Globus pallidus (tissue), 1 donor: ENCODE measurements at regions not wholly inside any gene's neighbourhood (a gene's known extent, or its start where the extent isn't known, plus 50 kb on each side); places are given as distances from the start of the nearest gene placed in this dataset.

Experiments used
- DNase-seq: peaks from one replicate; pipeline ENCODE4 v3.0.0-alpha.2; 2015; ENCODE audit warnings: low spot score

DNA sequence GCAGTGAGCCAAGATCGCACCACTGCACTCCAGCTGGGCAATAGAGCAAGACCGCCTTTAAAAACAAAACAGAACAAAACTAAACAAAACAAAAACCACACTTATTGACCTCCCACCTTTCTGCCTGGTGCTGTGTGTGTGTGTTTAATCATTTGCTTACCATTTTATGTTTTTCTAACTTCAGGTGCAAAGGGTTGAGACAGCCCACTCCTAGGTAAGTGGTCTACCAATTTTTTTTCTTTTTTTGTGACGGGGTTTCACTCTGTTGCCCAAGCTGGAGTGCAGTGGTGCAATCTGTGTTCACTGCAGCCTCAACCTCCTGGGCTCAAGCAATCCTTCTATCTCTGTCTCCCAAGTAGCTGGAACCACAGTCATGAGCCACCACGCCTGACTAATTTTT is 65.8 kb downstream of the SALL1 start:
- DNase-seq: no peak

DNA sequence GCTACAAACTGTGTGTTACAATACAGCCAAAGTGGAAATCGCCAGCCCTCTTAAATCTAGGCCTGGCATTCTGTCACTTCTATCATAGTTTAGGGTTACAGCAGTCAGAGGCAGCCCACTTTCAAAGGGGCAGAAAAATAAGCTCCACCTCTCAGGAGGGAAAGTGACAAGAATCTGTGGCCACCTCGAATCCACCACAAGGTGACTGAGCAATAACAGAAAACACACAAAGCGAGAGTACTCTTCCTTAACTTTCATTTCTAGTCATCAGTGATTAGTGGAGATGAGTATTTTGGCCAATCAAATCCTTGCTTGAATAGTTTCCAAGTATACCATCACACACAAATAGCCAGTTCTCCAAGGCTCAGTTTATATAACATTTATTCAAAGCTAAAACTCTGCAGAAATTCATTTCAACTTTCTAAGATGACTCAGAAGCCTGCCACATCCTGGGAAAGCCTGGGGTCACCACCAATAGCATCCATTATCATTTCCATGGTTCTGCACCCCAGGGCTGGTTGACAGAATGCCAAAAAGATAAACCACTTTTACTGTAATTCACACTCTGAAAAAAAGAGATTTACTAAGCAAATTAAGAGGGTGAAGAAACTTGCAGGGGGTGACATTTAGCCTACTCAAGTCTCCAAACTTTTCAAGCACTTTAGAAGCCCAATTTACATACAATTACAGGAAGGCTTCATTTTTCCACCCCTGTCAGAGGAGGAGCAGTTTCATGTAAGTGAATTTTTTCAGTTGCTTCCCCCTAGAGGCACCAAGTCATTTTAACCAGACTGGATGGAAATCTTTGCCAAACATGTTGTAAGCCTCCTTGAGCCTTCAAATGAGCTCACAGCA is 66.8 kb downstream of the SALL1 start:
- no peak for DNase-seq

DNA sequence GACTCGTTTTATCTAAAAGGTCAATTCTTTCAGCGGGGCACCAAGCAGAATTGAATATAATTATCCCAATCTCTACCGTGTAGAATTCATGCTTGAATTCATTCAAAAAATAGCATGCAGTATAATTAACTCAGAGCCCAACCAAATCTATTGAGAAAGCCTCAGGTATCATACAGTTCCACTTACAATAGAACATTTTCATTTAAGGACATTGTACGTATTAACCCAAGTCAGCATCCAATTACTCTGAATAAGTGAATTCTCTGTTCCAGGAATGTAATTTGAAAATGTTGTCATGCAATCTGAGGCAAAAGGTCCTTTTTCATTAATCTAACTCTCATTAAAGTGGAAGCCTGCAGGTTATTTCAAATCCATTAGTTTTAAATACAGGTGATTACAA is 78.5 kb downstream of the SALL1 start:
- DNase-seq: no peak

DNA sequence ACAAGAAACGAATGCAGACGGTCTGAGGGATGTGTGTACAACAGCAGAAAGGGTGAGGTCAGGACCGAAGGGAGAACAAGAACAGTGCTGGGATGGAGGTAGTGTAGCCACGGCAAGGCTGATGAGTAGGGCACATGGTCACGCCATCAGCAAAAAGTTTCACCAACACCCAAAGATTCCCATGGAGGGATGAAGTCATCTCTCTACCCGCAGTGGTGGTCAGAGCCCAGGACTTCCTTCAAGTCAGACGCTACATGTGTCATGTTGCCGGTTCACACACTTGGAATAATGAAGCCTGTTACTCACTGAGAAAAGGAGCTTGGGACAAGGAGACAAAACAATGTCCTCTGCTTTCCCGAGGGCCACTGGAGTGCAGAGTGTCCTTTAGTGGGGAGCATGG is 79.7 kb downstream of the SALL1 start:
- no peak for DNase-seq

DNA sequence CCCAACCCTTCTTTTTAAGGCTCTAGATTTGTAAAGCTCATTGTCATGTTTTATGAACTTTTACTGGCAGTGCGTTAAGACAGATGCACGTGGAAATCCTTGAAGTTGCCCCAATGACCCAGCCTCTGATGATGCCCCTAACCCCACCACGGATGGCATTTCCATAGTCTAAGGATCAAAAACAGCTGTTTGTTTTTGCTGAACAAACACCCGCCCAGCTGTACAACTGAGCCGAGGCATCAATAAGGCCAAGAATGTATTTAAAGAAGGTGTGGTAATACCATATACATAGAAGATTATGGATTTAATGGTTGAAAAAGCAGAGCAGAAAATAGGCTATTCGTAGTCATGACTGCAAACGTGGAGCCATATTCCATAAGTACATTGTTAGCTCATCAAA is 83.7 kb downstream of the SALL1 start:
- no peak for DNase-seq

DNA sequence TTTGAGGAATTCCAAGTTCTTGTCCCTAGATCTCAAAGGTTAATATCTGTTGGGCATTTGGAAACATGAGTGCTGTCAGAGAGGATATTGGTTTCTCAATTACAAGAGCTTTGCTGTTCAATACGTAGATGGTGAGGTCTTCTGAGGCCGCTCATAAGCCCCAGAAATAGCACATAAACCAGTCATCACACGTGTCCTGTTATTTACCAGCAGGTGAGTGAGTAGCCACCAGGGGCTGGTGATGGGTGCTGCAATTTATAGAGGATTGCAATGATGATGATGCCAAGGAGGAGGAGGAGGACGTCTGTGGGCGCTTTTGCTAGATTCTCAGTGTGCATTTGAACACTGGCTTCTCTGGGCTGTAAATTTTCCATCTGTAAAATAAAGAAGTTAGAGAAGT is 89.0 kb downstream of the SALL1 start:
- no peak for DNase-seq

DNA sequence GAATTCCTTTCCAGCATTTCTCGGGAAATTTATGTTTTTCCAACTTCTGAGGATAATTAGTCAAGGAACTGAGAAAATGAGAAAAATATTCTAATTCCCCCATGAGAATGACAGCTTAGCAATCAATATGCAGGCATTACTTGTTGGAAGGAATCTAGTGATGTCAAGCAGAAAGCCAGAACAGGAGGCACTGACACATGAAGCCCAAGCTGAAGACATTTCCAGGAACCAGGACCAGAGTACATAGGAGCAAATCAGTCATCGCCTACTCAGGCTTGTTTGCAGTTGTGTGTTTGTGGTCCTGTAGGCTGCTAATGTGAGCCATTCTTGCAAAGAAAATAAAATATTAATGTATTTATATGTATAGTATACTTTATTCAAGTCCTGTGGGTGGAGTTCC is 89.7 kb downstream of the SALL1 start:
- DNase-seq: no peak

DNA sequence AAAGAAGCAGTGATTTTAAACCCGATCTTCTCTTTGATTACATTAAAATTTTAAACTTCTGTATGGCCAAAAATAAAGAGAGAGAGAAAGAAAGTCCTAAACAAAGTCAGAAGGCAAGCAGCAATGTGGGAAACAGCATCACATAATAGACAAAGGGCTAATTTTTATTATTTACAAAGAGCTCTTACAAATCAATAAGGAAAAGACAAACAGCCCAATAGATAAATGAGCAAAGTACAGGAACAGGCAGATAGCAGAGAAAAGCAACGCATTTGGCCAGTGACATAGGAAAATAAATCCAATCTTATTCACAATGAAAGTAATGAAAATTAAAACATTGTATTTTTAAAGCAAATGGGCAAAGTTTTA is 93.1 kb downstream of the SALL1 start:
- peak; percentile 81 for DNase-seq

DNA sequence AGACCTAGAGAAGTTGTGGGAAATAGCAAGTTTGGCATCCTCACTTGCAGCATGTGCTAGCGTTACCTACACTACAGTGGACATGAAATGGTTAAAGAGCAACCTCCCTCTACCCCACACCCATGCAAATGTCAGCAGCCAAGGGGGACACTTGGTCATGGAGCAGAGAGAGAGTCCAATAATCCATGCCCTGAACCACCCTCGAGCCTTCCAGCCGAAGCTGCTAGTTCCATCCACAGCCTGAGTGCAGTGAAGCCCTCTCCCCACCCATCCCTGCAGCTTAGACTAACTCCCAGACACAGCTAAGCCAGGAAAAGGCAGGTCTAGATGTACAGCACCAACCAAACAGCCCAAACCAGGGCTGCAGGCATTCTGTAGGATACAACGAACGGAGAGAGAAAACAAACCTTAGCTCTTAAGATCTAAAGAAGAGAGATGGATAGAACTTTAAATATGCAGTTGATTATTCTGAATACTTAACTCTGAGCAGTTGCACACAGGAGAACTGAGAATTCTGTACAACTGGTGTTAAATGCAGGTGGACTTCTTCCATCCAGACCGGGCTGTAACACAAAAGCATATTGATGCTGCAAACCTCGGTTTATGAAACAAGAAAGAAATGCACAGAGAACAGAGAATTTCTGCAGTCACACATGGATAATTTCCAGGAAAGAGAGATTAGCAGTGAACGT is 93.8 kb downstream of the SALL1 start:
- peak; percentile 43 for DNase-seq

DNA sequence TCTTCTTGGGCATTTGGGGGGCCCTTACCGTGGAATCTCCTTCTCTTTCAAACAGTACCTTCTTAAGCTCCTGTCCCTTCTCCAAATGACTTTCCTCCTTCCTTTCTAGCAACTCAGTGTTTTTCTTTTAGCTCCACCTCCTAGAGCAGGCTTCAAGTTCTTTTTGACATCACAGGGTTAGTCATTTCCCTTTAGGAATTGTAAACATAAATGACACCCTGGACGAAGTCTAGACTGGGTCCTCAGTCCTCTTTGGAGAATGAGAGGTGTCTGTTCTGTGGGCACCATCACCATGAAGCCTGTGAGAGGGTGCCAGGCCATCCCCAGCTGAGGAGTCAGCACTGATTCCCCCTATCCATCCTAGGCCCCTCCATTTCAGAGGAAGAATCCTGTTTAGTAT is 94.7 kb downstream of the SALL1 start:
- DNase-seq: no peak

DNA sequence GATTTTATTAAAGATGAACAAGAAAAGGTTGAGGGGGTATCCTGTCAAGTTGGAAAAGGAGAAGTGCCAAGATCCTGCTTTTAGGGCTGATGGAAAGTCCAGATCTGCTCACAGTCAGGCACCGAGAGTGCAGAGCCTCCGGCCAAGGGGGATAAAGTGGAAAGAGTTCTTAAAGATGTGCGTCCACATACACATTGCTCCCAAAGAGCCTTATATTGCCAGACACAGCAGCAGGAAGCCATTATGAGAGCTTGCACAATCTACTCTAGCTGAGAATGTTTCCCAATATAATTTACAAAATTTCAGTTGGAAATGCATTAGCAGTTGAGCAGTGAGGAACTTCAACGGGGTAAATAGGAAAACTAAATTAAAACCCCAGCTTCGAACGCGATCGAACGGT is 95.6 kb downstream of the SALL1 start:
- DNase-seq: no peak

DNA sequence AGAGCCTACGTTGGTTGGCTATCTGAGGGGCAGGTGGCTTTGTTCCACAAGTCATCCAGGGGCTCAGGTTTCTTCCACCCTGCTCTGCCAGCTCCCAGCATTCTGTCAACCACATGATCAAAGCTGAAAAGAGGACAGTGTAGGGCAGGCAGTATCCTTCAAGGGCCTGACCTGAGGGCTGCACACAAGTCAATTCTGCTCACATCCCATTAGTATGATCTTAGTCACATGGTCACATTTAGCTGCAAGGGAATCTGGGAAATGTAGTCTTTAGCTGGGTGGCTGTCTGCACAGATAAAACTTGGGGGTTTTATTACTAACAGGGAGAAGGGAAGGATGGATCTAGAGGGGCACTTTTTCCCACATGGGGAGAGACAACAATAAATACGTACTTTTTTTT is 97.3 kb downstream of the SALL1 start:
- DNase-seq: no peak

DNA sequence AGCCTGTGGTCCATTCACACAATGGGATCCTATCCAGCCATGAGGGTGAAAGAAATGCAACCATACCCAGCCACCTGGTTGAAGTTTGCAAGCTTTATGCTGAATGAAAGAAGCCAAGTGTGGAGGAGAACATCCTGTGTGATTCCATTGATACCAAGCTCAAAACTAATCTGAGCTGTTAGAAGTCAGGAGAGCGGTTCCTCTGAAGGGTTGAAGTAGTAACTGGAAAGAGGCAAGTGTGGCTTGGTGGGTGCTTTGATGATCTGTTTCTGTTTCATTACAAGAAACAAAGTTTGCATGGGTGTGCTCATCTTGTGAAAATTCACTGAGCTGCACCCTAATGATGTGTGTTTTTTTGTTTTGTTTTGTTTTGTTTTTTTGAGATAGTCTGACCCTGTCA is 99.4 kb downstream of the SALL1 start:
- no peak for DNase-seq

DNA sequence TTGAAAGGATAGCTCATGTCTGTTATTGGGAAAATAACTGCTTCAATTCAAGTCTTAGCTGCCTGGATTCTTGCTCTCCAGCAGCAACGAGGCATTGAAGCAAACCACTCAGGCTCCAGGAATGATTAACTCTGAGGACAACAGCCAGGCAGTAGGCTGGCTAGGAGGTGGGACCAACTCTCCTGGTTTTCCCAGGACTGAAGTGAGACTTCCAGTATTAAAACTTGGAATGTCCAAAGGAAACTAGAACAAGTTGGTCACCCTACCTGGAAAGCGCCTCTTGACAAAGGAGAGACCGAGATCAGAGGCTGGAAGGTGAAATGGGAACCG is 100.7 kb downstream of the SALL1 start:
- no peak for DNase-seq

DNA sequence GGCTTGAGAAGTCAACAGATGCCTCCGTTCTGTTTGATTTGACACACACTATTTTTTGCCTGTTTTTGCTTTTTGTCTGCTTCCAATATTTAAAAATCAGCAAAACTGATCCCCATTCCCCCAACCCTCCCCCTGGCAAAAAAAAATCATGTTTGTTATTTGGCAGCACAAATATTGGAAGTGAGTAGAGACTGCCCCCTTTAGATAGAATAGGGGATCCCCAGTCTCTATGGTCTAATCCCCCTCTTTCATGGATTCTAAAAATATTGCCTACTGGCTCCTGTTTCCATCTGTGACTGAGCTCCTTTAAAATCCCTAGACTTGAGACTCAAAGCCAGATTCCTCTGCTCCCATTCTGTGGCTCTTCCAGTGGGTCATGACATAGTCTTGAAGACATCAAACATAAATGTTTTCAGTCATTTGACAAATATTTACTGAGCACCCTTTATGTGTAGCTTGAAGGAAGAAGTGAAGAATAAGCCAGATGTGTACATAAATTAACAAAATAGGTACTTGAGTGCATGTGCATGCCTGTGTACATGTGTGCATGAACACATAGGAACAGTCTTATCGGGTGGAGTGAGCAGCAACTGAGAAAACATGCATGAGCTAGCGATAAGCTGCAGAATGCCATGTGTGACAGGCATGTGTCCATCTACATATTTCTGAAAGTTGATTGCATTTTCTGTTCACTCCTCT is 101.2 kb downstream of the SALL1 start:
- no peak for DNase-seq

DNA sequence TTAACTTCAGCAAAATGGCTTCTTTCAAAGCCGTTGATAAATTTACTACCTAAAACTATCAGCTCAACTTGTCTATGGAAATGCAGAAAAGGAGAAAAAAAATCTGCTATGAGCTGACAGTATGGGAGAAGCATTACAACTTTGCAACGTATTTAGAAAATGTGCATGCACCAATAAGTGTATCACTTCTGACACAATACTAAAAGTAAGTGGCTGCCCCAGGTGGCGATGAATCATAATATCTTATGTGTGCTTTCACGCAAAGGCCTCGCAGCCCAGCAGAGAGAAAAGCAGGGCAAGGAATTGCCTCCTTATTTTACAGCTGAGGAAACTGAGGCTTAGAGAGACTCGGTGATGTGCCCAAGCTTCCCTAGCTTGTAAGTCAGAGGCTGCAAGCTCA is 101.8 kb downstream of the SALL1 start:
- DNase-seq: no peak

DNA sequence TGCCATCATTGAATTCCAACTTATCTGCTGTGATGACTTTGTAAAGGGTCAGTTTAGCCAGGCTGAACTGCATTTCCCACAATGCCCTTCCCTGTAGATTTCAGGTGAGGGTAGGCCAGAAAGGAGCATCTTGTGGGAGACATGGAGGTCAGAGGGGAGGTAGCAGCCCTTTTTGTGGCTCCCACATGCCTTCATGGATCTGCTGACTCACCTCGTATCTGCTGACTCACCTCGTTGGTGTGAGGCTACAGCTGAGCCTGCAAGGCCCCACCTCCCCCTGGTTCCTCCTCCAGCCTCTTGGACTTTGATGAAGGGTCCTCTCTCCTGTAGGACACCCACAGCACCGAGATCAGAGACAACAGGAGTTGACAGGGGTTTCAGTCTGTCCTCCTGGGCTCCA is 102.5 kb downstream of the SALL1 start:
- DNase-seq: no peak

DNA sequence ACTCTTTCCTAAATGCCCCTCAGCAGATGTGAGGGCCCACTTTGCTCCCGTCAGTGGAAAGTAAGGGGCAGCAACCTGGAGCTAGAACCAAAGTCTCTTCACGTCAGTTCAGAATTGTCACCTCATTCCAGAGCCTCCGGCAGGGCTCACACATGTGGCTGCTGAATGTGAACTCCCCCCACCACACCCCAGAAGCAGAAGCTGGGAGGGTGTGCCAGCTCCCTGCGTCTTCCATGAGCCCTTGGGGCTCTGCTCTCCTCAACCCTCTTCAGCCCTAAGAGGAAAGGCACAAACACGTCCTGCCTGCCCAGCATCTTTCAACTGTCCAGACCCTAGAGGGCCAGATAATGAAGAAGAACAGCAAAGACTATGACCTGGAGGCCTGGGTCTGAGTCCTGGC is 105.3 kb downstream of the SALL1 start:
- no peak for DNase-seq

DNA sequence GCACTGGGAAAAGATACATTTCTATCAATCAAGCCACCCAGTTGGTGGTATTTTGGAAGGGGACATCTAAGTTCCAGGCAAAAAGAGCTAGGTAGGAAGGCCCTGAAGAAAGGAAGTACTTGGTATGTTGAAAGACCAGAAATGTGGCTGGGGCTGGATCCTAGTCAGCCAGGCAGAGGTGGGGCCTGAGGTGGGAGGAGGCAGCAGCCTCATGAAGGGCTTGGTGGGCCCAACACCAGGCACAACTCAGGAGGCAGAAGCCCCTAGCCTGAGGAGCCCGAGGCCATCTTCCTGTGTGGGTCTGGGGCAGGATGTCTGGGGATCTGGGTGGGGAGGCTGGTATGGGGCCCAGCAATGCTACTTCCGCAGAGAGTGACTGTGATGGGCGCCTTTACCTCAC is 105.9 kb downstream of the SALL1 start:
- DNase-seq: no peak

DNA sequence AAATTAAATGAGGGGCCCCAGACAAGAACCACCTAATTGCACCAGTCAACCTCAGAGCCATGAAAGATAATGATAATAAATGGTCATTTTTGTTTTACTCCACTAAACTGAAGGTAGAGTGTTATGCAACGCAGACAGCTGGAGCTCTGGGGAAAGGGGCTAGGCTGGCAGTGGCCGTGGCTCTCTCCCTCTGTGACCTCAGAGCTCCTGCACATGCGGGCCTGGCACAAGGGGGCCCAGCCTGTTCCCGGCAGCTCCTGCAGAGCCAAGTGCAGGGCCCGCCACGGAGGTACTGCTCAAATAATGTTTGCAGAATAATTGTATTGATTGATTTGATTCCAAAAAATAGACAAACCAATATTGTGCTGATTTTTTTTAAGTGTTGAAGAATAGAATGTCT is 109.5 kb downstream of the SALL1 start:
- no peak for DNase-seq

DNA sequence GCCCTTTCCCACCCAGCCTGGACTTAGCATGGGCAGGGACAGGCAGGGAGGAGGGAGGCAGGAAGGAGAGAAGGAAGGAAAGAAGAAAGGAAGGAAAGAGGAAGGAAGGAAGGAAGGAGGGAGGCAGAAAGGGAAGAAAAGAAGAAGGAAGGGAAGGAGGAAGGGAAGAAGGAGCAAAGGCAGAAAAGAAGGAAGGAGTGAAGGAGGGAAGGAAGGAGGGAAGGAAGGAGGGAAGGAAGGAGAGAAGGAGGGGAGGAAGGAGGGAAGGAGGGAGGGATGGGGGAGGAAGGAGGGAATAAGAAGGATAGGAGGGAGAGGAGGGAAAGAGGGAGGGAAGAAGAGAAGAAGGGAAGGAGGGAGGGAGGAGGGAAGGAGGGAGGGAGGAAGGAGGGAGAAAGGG is 110.4 kb downstream of the SALL1 start:
- no peak for DNase-seq

DNA sequence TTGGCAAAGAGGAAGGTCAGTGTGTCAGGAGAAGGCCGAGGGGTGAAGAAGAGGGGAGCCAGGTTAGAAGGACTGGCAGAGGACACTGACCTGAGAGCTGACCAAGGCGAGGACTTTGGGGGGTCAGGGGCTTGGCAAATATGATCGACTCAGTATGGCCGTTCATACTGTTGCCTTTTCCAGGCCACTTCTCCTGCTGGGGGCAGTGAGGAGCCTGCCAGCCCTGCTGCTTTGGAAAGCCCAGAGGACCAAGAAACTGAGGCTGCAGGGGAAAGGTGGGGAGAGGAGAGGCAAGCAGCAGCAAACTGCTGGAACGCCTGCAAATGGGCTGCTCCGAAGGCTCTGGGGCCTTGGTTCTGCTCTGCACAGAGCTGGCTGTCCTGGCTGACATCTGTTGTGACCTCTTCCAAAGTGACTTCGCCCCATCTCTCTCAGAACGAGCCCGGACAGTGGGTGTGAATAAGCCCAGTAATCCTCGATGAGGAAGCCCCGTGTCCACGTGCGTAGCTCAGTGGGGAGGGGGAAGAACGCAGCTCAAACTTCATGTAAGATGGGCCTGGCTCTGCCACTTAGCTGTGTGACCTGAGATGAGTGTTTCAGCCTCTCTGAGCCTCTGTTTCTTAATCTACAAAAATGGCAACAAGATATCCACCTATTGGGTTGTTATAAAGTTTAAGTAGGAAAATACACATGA is 111.3 kb downstream of the SALL1 start:
- no peak for DNase-seq

DNA sequence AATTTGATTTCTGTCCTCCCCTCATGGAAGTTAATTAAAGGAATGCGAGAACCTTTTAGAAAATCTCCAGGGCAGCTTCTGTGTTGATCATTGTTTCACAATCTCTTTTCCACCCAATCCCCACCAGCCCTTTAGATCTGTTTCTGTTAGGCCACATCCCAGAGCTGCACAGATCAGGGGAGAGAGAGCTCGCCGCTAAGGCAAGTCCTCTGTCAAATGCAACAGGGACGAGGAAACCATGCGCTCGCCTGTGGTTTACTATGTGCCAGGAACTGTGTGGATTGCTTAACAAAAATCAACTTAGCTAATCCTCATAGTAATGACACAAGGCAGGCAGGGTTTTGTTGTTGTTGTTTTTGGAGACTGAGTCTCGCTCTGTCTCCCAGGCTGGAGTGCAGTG is 115.4 kb downstream of the SALL1 start:
- DNase-seq: no peak
